HepG2 (cell line): ENCODE measurements at regions not wholly inside any gene's neighbourhood (a gene's known extent, or its start where the extent isn't known, plus 50 kb on each side); places are given as distances from the start of the nearest gene placed in this dataset.

Experiments used
- ATAC-seq: fragments of 200-7000 bp; cut with Tn5 transposase; 3 replicates; pipeline ENCODE4 v1.9.1; 2020; ENCODE audit warnings: mild to moderate bottlenecking, moderate library complexity
- BruUV-seq: library from RNA; stranded (reverse); fragments of 400-500 nt; replicated peaks from 2 replicates; lab custom pipeline; 2021; lab: Mats Ljungman, UMichigan
- CTCF ChIA-PET: fragments of 300-600 bp; formaldehyde crosslinking; extraction: SDS; loops from one replicate; lab custom pipeline; 2021; ENCODE audit warnings: low total read pairs, inconsistent platforms, low intra/inter-chr PET ratio; lab: Yijun Ruan, JAX
- POLR2A ChIA-PET: fragments of 350-600 bp; sonication (Branson Sonifier 250); formaldehyde crosslinking; loops from one replicate; lab custom pipeline; 2020; ENCODE audit warnings: antibody characterized with exemption, inconsistent platforms; lab: Yijun Ruan, JAX
- DNase-seq: peaks from one replicate; pipeline ENCODE4 v3.0.0-alpha.2; 2015; ENCODE audit warnings: low spot score
- FAIRE-seq: peaks from 3 replicates; lab custom pipeline; 2011; peaks lifted over from hg19 to GRCh38; lab: Jason Lieb, UNC
- H2AFZ ChIP-seq: one replicate; pipeline ENCODE4 v1.6.1; 2011; ENCODE audit warnings: low read length, inconsistent platforms
- H3K27ac ChIP-seq: fragments of 300-600 bp; 3 replicates; pipeline ENCODE4 v1.8.0; 2011; ENCODE audit warnings: mixed run types, mild to moderate bottlenecking, mixed read lengths, low read length, inconsistent platforms; ENCODE audit not compliant: insufficient read depth; ENCODE audit errors: extremely low read length
- H3K27me3 ChIP-seq, 2 experiments: fragments of 200-600 bp in 1 of 2; 2 replicates in 1 of 2; 3 replicates in 1 of 2; pipeline versions ENCODE4 v1.6.0 to v1.8.0; 2011; ENCODE audit warnings: low read length in 2 of 2, mild to moderate bottlenecking in 2 of 2, moderate library complexity in 2 of 2, inconsistent platforms in 1 of 2; ENCODE audit not compliant: insufficient read depth in 2 of 2, control insufficient read depth in 1 of 2
- H3K36me3 ChIP-seq, 2 experiments: fragments of 200-600 bp in 1 of 2; replicated peaks in 1 of 2; 2 replicates in 1 of 2; 3 replicates in 1 of 2; pipeline versions ENCODE4 v1.5.1 to v1.8.0; 2011; ENCODE audit warnings: low read length in 2 of 2, inconsistent platforms in 1 of 2; ENCODE audit not compliant: insufficient read depth in 2 of 2, control insufficient read depth in 1 of 2
- H3K4me1 ChIP-seq: 2 replicates; pipeline ENCODE4 v1.5.1; 2012; ENCODE audit warnings: low read length, inconsistent platforms; ENCODE audit not compliant: insufficient read depth
- H3K4me2 ChIP-seq: 2 replicates; pipeline ENCODE4 v1.6.0; 2011; ENCODE audit warnings: low read depth, low read length, inconsistent platforms
- H3K4me3 ChIP-seq, 3 experiments: fragments of 200-600 bp in 1 of 3; sonication (generic), shearing (Covaris generic) in 1 of 3; replicated peaks in 1 of 3; 2 replicates each; pipeline ENCODE4 v1.5.1; 2011 to 2016; ENCODE audit warnings: low read length in 3 of 3, inconsistent platforms in 2 of 3, low read depth in 2 of 3, mild to moderate bottlenecking in 2 of 3, control low read depth in 1 of 3, mixed read lengths in 1 of 3; ENCODE audit not compliant: insufficient read depth in 1 of 3
- H3K79me2 ChIP-seq: one replicate; pipeline ENCODE4 v1.6.1; 2011; ENCODE audit warnings: low read length, inconsistent platforms; ENCODE audit not compliant: insufficient read depth
- H3K9ac ChIP-seq: 2 replicates; pipeline ENCODE4 v1.6.0; 2011; ENCODE audit warnings: mild to moderate bottlenecking, low read depth, low read length, inconsistent platforms; ENCODE audit not compliant: insufficient read depth
- H3K9me3 ChIP-seq: 2 replicates; pipeline ENCODE4 v1.5.1; 2012; ENCODE audit warnings: mild to moderate bottlenecking, low read length
- H4K20me1 ChIP-seq: 2 replicates; pipeline ENCODE4 v1.6.0; 2011; ENCODE audit warnings: inconsistent platforms, mild to moderate bottlenecking, low read length, moderate library complexity; ENCODE audit not compliant: insufficient read depth
- AGO1 ChIP-seq: fragments of 200-400 bp; formaldehyde crosslinking; IDR thresholded peaks from 2 replicates; pipeline ENCODE4 v1.6.1; 2017; ENCODE audit warnings: mild to moderate bottlenecking, low read depth, low read length, moderate library complexity; ENCODE audit not compliant: poor library complexity, severe bottlenecking
- ELF1 ChIP-seq: sonication (generic); formaldehyde crosslinking; IDR thresholded peaks from 2 replicates; pipeline ENCODE4 v1.4.0; 2020; ENCODE audit warnings: missing genetic modification reagents
- FOSL1 ChIP-seq: sonication (generic); formaldehyde crosslinking; IDR thresholded peaks from 2 replicates; pipeline ENCODE4 v1.9.0; 2021; ENCODE audit warnings: missing genetic modification reagents, borderline replicate concordance
- KMT2B ChIP-seq: IDR thresholded peaks from 2 replicates; pipeline ENCODE4 v1.6.1; 2016; ENCODE audit warnings: missing genetic modification reagents, missing compliant biosample characterization
- RBAK ChIP-seq: sonication (generic); formaldehyde crosslinking; IDR thresholded peaks from 2 replicates; pipeline ENCODE4 v1.5.1; 2020; ENCODE audit warnings: mild to moderate bottlenecking, missing genetic modification reagents
- TEAD2 ChIP-seq: sonication (generic); formaldehyde crosslinking; IDR thresholded peaks from 2 replicates; pipeline ENCODE4 v1.9.0; 2021; ENCODE audit warnings: missing genetic modification reagents
- ZBTB49 ChIP-seq: sonication (generic); formaldehyde crosslinking; IDR thresholded peaks from 2 replicates; pipeline ENCODE4 v1.4.0; 2020; ENCODE audit warnings: missing genetic modification reagents, borderline replicate concordance
- ZNF138 ChIP-seq: sonication (generic); formaldehyde crosslinking; IDR thresholded peaks from 2 replicates; pipeline ENCODE4 v1.5.0; 2020; ENCODE audit warnings: mild to moderate bottlenecking, low read depth, missing genetic modification reagents
- ZNF235 ChIP-seq: sonication (generic); formaldehyde crosslinking; IDR thresholded peaks from 2 replicates; pipeline ENCODE4 v1.8.1; 2023; ENCODE audit warnings: mild to moderate bottlenecking, missing genetic modification reagents, borderline replicate concordance
- ZNF558 ChIP-seq: sonication (generic); formaldehyde crosslinking; IDR thresholded peaks from 2 replicates; pipeline ENCODE4 v1.9.0; 2022; ENCODE audit warnings: mild to moderate bottlenecking, missing genetic modification reagents, borderline replicate concordance
- ZSCAN20 ChIP-seq: sonication (generic); formaldehyde crosslinking; IDR thresholded peaks from 2 replicates; pipeline ENCODE4 v1.4.0; 2020; ENCODE audit warnings: missing genetic modification reagents, mild to moderate bottlenecking, borderline replicate concordance
- whole genome bisulfite sequencing: methylation state at CpG from one replicate; pipeline ENCODE4 v1.1.6; 2017; ENCODE audit warnings: low lambda C conversion rate; 5-methylcytosine and 5-hydroxymethylcytosine counted together
- in situ Hi-C: cut with HindIII; loops from 2 replicates; pipeline ENCODE4 v1.10.0; 2017; ENCODE audit warnings: low pct_unique_long_range_greater_than_20kb; ENCODE audit not compliant: extremely low pct_ligation_motif_present
- intact Hi-C: fragments of 100-400 bp; cut with micrococcal nuclease; formaldehyde crosslinking; loops from one replicate; pipeline ENCODE4 v1.10.0; 2022; ENCODE audit not compliant: unreplicated experiment
- TF ChIP-seq, protein P1 (sequence below): sonication (generic); formaldehyde crosslinking; IDR thresholded peaks from 2 replicates; pipeline ENCODE4 v1.8.0; 2022; ENCODE audit warnings: missing genetic modification reagents, low read depth, mild to moderate bottlenecking, borderline replicate concordance

DNA sequence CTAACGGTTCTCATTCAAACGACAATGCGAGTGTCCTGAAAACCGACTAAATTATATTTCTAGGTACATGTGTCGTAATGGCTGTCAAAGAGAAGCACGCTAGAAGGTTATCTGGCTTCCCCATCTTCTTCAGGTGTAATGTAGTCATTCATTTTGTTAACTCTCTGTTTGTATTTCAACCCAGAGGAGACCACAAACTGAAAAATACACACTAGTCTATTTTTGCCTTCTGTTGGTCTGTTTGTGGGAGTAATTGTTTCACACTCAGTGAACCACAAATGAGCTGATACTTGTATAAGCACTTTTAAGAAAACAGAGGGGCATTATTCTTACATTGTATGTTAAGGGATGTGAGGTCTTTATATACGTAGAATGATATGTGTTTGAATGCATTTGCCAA lies 305.9 kb downstream of the GATA3 start:
- 55% methylated on average over 7 of the region's 7 CpGs for WGBS
- Histone ChIP-seq H3K9ac (no peak overlapping the region), H3K4me2 (no peak overlapping the region), H3K36me3 (no peaks in the 10 kb centered on the region), H4K20me1 (no peaks in the 10 kb centered on the region), H3K4me3 (no peak overlapping the region), H2AFZ (no peak overlapping the region), H3K27me3 (no peaks in the 10 kb centered on the region), H3K4me1 (no peaks in the 10 kb centered on the region), H3K9me3 (no peaks in the 10 kb centered on the region), H3K27ac (no peak overlapping the region), H3K79me2 (no peaks in the 10 kb centered on the region)
- intact Hi-C loops, result no loop called here
- in situ Hi-C loops, result no loop called here
- DNase-seq, result no peak
- BruUV-seq, result no TSS peak
- TF ChIP-seq ZNF138 (no peak), TEAD2 (CRISPR knock-in tag) (no peak), ZNF558 (CRISPR knock-in tag) (no peak), ELF1 (no peak), ZSCAN20 (CRISPR knock-in tag) (no peak), ZBTB49 (CRISPR knock-in tag) (no peak), FOSL1 (CRISPR knock-in tag) (no peak), AGO1 (no peak), KMT2B (CRISPR knock-in tag) (no peak), RBAK (no peak), ZNF235 (CRISPR knock-in tag) (no peak)
- TF ChIP-seq, protein P1, sequence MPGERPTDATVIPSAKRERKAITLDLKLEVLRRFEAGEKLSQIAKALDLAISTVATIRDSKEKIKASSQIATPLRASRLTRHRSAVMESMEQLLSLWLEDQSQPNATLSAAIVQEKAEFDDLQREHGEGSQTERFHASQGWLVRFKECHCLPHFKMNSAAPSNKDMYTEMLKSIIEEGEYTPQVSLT (CRISPR knock-in tag), result no peak
- ChIA-PET CTCF (no interaction called here), POLR2A (no interaction called here)
- FAIRE-seq, result no peak
- ATAC-seq, result no peak
